ENCODE measurements at regions not wholly inside any gene's neighbourhood (a gene's known extent, or its start where the extent isn't known, plus 50 kb on each side); places are given as distances from the start of the nearest gene placed in this dataset.
A peak's percentile ranks its signal among the peaks of the same experiment; 100 is the strongest.

DNA sequence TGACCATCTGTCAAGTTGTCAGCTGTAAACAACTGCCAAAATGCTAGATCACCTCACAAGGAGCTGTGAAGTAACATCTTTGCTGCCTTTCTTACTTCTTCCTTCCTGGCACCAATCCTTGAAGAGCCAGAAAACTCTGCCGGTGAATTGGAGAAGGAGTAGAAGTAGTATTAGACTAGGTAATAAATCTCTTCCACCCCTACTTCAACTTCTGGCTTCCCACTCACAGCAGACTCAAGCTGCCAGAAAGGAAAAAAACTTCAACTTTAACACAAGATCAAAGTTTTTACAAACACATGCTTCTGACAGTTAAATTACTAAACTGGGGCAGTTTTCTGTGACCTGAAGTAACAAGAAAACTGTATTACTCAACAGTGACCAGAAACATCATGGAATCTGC lies 164.7 kb upstream of the SLC7A11 start:
- H3K4me2 ChIP-seq (ENCODE audit: control insufficient read depth, extremely low read depth, insufficient read depth, low read depth, low read length): peak overlapping the region; percentile 60
- H3K27ac ChIP-seq (ENCODE audit: control insufficient read depth, insufficient read depth, low read length): no peak overlapping the region
- peak; percentile 36 for FAIRE-seq
- H3K36me3 ChIP-seq (ENCODE audit: control insufficient read depth in 2 of 2, extremely low read depth in 1 of 2, insufficient read depth in 2 of 2, low read length in 2 of 2): no peaks in the 10 kb centered on the region
- peak overlapping the region; percentile 73 for H2AFZ ChIP-seq (ENCODE audit: control insufficient read depth, low read length)
- DNase-seq (ENCODE audit: low read depth, low spot score): no peak
- no peaks in the 10 kb centered on the region for H3K79me2 ChIP-seq (ENCODE audit: control insufficient read depth, insufficient read depth, low read length)
- TF ChIP-seq, protein P1, sequence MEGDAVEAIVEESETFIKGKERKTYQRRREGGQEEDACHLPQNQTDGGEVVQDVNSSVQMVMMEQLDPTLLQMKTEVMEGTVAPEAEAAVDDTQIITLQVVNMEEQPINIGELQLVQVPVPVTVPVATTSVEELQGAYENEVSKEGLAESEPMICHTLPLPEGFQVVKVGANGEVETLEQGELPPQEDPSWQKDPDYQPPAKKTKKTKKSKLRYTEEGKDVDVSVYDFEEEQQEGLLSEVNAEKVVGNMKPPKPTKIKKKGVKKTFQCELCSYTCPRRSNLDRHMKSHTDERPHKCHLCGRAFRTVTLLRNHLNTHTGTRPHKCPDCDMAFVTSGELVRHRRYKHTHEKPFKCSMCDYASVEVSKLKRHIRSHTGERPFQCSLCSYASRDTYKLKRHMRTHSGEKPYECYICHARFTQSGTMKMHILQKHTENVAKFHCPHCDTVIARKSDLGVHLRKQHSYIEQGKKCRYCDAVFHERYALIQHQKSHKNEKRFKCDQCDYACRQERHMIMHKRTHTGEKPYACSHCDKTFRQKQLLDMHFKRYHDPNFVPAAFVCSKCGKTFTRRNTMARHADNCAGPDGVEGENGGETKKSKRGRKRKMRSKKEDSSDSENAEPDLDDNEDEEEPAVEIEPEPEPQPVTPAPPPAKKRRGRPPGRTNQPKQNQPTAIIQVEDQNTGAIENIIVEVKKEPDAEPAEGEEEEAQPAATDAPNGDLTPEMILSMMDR (optimal IDR thresholded peaks at IDR 0.05 in 1 of 3, IDR thresholded peaks at IDR 0.05 in 1 of 3, conservative IDR thresholded peaks at IDR 0.05 in 1 of 3; ENCODE audit: extremely low read depth in 1 of 3, insufficient read depth in 2 of 3, low read length in 3 of 3): no peak
- no peaks in the 10 kb centered on the region for H3K27me3 ChIP-seq (ENCODE audit: control insufficient read depth, extremely low read depth, insufficient read depth, low read length)
- no peak overlapping the region for H3K9ac ChIP-seq (ENCODE audit: control insufficient read depth, extremely low read depth, insufficient read depth, low read length)
- no peaks in the 10 kb centered on the region for H3K9me3 ChIP-seq (ENCODE audit: control insufficient read depth, low read depth, low read length)
- no peaks in the 10 kb centered on the region for H3K9me1 ChIP-seq (ENCODE audit: control insufficient read depth, extremely low read depth, insufficient read depth, low read length)
- no peak overlapping the region for H3K4me3 ChIP-seq (ENCODE audit: control insufficient read depth in 2 of 3, extremely low read depth in 1 of 3, insufficient read depth in 2 of 3, low read depth in 1 of 3, low read length in 3 of 3)
- peaks cover 30% of the 10 kb centered on the region for H3K4me1 ChIP-seq (ENCODE audit: control insufficient read depth, extremely low read depth, insufficient read depth, low read length)
- dilution Hi-C loops (cut with MboI; ENCODE audit: extremely low pct_ligation_motif_present, low sequenced_read_pairs): no loop called here
- H4K20me1 ChIP-seq (ENCODE audit: control insufficient read depth, extremely low read depth, insufficient read depth, low read length): no peaks in the 10 kb centered on the region

DNA sequence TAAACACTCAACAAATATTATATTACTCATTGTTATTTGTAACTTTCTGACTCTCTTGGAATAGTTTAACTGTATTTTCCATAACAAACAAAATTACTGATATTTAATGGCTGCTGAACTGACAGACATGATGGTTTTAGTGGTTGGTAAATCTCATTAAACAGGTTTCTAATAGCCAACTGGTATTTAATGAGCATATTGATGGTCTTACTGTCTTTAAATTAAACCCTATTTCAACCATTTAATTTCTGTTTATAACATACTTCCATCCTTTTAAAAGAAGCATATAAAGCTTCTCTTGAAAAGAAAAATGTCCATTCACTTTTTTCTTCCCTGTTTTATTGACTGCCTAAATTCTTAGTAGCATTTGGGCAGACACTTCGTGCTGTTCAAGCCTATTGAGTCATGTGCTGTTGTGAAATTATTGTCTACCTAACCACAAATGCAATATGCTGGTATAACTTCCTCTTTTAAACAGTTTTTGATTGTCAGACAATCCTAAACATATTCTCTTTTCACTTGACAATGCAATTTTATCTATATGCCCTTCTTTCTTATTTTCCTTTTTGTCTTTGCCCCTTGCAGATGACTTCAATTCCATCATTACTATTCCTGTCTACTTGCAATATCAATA lies 163.9 kb upstream of the SLC7A11 start:
- Histone ChIP-seq H3K9ac (ENCODE audit: control insufficient read depth, extremely low read depth, insufficient read depth, low read length) (no peak overlapping the region), H4K20me1 (ENCODE audit: control insufficient read depth, extremely low read depth, insufficient read depth, low read length) (no peaks in the 10 kb centered on the region), H3K9me3 (ENCODE audit: control insufficient read depth, low read depth, low read length) (no peaks in the 10 kb centered on the region), H3K36me3 (ENCODE audit: control insufficient read depth in 2 of 2, extremely low read depth in 1 of 2, insufficient read depth in 2 of 2, low read length in 2 of 2) (no peaks in the 10 kb centered on the region), H3K79me2 (ENCODE audit: control insufficient read depth, insufficient read depth, low read length) (no peaks in the 10 kb centered on the region), H3K27ac (ENCODE audit: control insufficient read depth, insufficient read depth, low read length) (peak overlapping the region; percentile 5), H3K4me2 (ENCODE audit: control insufficient read depth, extremely low read depth, insufficient read depth, low read depth, low read length) (peak overlapping the region; percentile 55), H2AFZ (ENCODE audit: control insufficient read depth, low read length) (no peak overlapping the region), H3K27me3 (ENCODE audit: control insufficient read depth, extremely low read depth, insufficient read depth, low read length) (no peaks in the 10 kb centered on the region), H3K4me3 (ENCODE audit: control insufficient read depth in 2 of 3, extremely low read depth in 1 of 3, insufficient read depth in 2 of 3, low read depth in 1 of 3, low read length in 3 of 3) (no peak overlapping the region), H3K9me1 (ENCODE audit: control insufficient read depth, extremely low read depth, insufficient read depth, low read length) (no peaks in the 10 kb centered on the region), H3K4me1 (ENCODE audit: control insufficient read depth, extremely low read depth, insufficient read depth, low read length) (peaks cover 30% of the 10 kb centered on the region)
- dilution Hi-C loops (cut with MboI; ENCODE audit: extremely low pct_ligation_motif_present, low sequenced_read_pairs): no loop called here
- DNase-seq (ENCODE audit: low read depth, low spot score) (peak; percentile 9), FAIRE-seq (peak; percentile 66)
- TF ChIP-seq EZH2 (IDR thresholded peaks at IDR 0.05; ENCODE audit: low read length): no peak
- TF ChIP-seq, protein P1 (optimal IDR thresholded peaks at IDR 0.05 in 1 of 3, IDR thresholded peaks at IDR 0.05 in 1 of 3, conservative IDR thresholded peaks at IDR 0.05 in 1 of 3; ENCODE audit: extremely low read depth in 1 of 3, insufficient read depth in 2 of 3, low read length in 3 of 3): no peak
